Epithelial cell of proximal tubule (primary cell): ENCODE measurements at regions not wholly inside any gene's neighbourhood (a gene's known extent, or its start where the extent isn't known, plus 50 kb on each side); places are given as distances from the start of the nearest gene placed in this dataset.

Source experiments
- DNase-seq: peaks from one replicate; pipeline ENCODE4 v3.0.0-alpha.2; 2011; ENCODE audit warnings: low read depth
- H3K4me3 ChIP-seq: 2 replicates; pipeline ENCODE4 v1.5.1; 2011; ENCODE audit warnings: low read depth, mild to moderate bottlenecking, low read length
- CTCF ChIP-seq: conservative IDR thresholded peaks from 2 replicates; pipeline ENCODE4 v1.5.1; 2012; ENCODE audit warnings: low read depth, mild to moderate bottlenecking, low read length

- TF ChIP-seq CTCF, result no peak
Measured at GRCh38 chr9:118963674-118964073, 405.6 kb downstream of the BRINP1 start.

GRCh38 chr9:118967901-118968300 lies 401.3 kb downstream of the BRINP1 start:
- no peak for TF ChIP-seq CTCF
- H3K4me3 ChIP-seq, result no peak overlapping the region
- DNase-seq, result no peak

More at GRCh38 chr9:118963674-118964073, 405.6 kb downstream of the BRINP1 start:
- DNase-seq, result no peak
- H3K4me3 ChIP-seq, result no peak overlapping the region

- H3K4me3 ChIP-seq, result no peak overlapping the region
- no peak for DNase-seq
- no peak for TF ChIP-seq CTCF
Measured at GRCh38 chr9:118975736-118976135, 393.5 kb downstream of the BRINP1 start.

- no peak for DNase-seq
- TF ChIP-seq CTCF, result no peak
- no peak overlapping the region for H3K4me3 ChIP-seq
Measured at GRCh38 chr9:118976160-118976559, 393.1 kb downstream of the BRINP1 start.

GRCh38 chr9:118984607-118985006 lies 384.6 kb downstream of the BRINP1 start:
- H3K4me3 ChIP-seq, result no peak overlapping the region
- TF ChIP-seq CTCF, result no peak
- no peak for DNase-seq

GRCh38 chr9:118985851-118986250 lies 383.4 kb downstream of the BRINP1 start:
- no peak overlapping the region for H3K4me3 ChIP-seq
- TF ChIP-seq CTCF, result no peak
- no peak for DNase-seq

GRCh38 chr9:118987167-118987566 lies 382.1 kb downstream of the BRINP1 start:
- TF ChIP-seq CTCF, result no peak
- no peak for DNase-seq
- H3K4me3 ChIP-seq, result no peak overlapping the region
